GM21526 (cell line): ENCODE measurements at regions not wholly inside any gene's neighbourhood (a gene's known extent, or its start where the extent isn't known, plus 50 kb on each side); places are given as distances from the start of the nearest gene placed in this dataset.
"Not testable (repeated sequence)": the region's sequence is repeated elsewhere in the genome, so short reads cannot be mapped to it uniquely, and the experiment has no call there.

Experiments used
- ATAC-seq: cut with Tn5 transposase; IDR thresholded peaks from one replicate; pipeline ENCODE4 v1.9.1; 2021; ENCODE audit warnings: moderate library complexity; ENCODE audit not compliant: unreplicated experiment, low FRiP score

DNA sequence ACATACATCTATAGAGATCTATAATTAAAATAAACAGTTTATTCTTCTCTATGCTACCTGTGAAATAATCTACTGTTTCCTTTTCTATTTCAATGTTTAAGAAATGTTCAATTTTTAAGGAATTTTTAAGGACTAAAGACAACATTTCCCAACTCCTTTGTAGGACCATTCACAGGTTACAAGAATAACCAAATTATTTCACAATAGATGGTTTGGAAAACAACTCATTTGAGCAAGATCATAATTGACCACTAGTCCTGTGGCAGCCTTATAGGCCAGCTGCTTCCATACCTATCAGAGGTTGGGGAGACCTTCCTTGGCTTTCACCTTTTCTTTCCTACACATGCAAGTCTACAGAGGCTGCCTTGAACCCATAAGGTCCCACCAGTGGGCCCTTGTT is 193.7 kb downstream of the TTC39B start:
- ATAC-seq, result no peak

DNA sequence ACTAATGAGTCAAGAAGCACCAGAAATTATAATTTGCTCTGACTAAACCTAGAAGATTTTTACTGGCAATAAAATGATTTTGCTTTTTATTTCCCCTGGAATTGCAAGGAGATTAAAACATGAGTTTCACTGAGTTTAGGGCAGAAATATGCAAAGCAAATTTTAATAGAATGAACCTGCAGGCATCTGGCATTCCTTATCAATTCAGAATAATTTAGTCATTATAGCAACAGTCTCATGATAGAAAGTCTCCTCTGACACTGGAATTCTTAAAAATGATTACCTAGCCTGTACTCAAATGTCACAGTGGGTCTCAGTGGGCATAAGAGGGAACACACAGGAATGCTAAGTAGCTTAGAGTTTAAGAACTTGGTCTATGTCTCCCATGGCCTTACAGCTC is 195.9 kb downstream of the TTC39B start:
- ATAC-seq, result no peak

DNA sequence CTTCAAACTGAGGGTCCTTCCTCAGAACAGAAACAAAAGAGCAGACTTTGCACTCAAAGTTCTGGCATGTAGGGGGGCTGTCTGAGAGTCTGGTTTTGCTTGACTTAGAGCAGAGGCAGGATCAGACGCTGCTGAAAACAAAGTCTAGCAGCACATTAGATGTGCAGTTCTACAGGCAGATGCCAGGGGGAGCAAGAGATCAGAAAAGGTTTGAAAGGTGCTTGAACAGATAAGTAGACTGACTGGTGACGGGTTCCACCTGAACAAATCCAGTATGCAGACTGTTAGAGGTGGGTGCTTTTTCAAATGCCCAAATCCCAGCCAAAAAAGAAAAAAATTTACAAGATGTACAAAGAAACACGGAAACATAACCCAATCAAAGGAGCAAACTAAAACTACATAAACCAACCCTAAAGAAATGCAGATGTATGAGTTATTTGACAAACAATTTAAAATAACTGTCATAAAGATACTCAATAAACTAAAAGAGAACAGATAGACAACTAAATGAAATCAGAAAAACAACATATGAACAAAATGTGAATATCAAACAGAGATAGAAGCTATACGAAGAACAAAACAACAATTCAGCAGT is 194.7 kb upstream of the FREM1 start:
- ATAC-seq, result peak; percentile 96

DNA sequence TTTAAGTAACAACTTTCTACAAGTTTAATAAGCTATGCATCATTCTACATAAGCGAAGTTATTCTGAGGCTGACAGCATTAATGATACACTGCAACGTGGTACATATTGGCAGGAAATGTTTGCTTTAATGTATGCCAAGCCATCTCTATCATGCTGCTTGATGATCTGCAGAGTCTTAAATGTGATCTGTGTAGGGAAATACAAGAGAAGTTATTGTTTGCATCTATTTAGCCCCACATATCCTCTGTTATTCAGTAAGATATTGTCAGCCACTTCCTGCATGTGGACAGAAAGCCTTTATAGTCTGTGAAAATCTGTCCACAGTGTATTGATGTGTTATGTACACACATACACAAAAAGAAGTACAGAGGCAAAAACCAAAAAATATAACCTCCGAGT is 193.1 kb upstream of the FREM1 start:
- ATAC-seq, result no peak

DNA sequence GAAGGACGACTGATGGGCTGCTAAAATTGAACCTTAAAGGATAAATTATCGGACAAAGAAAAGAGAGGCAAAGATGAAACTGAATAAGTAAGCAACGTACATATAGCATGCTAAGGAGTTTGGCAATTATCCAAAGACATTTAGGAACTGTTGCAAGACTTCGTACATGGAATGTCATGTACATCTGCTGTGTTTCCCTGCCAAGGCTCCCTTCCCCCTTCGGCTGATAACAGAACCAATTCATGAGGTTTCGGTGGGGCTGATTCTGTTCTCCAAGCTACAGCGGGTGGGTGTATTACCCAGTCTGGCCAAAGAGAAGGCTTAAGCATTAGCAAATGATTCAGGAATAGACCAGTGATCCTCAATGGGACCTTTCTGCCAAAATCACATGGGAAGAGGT is 190.9 kb upstream of the FREM1 start:
- no peak for ATAC-seq

DNA sequence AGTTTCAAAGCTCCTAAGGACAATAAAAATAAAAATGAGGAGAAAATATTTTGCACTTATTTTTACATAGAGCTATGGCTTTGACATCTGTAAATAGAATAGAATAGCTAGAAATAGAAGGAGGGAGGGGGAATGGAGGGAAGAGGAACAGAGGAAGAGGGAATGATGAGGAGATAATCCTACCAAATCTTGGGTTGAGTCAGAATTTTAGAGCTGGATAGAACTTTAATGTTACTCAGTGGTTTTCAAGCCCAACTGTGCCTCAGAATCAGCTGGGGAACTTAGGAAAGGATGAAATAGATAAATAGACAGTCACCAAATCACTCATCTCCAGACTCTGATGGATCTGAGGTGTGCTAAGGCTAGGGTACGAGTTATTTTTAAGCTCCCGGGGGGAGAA is 190.3 kb upstream of the FREM1 start:
- ATAC-seq, result no peak

DNA sequence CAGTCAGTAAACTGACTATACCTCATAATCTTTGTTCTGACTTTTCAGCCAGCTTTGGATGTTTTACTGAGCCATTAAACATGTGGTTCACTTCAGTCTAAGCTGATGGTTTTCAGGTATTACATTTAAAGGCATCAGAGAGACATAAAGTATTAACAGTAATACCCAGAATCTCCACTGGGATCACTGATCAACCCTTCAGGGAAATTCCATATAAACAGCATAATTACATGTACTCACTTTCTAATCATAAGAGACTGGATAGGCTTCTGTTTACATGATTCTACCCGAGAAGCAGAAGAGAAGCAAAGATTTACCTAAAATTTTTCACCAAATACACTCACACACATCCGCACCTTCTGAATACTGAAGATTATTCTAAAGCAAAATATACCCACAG is 186.7 kb upstream of the FREM1 start:
- no peak for ATAC-seq

DNA sequence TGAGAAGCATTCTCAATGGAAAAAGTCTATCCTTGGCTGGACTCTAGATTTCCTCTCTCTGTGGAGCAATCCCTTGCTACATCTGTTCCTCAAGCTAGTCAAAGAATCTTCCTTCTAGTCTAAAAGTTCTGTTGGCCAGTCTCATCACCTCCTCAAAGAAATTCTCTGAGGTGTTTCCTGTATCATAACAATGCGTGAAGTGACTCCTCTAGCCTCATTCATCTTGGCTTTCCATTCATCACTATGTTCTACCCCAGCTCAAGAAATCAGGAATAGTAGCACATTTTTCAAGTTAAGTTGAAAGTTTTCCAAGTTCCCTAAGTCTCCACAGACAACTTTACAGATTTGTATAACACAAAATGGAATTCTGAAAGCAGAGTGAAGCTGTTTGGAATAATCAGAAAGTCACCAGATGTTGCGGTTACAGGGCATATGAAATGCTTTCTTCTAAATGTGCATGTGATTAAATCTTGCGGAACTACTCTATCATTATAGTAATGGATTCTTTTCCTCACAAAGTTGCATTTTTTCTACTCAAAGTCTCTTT is 176.6 kb upstream of the FREM1 start:
- ATAC-seq, result no peak

DNA sequence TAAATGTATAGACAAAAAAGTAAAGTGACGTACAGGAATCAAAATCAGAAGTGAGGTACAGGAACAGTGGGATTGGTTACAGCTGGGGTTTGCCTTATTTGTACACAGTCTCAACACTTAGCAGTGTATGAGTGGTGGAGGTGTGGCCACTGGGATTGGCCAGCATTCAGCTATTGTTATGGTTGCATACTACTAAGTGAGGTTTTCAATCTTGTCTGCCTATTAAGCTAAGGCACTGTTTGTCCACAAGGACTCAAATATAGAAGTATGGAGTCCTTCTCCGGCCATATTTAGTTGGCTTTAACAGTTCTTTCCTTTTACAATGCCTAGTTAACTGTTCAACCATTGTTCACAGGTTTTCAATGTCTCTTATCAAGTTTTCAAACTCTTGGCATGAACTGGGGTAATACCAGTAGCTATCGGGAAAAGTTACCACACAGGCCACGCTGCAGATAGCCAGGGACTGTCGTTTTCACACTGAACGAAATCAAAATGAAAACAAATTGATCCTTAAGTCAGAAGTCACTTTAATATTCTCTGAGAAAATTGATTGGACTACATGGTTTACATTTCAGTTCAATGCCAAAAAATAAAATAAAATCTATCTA is 176.0 kb upstream of the FREM1 start:
- no peak for ATAC-seq

GRCh38 chr9:15081021-15081753 is 171.0 kb upstream of the FREM1 start:
- ATAC-seq, result no peak

DNA sequence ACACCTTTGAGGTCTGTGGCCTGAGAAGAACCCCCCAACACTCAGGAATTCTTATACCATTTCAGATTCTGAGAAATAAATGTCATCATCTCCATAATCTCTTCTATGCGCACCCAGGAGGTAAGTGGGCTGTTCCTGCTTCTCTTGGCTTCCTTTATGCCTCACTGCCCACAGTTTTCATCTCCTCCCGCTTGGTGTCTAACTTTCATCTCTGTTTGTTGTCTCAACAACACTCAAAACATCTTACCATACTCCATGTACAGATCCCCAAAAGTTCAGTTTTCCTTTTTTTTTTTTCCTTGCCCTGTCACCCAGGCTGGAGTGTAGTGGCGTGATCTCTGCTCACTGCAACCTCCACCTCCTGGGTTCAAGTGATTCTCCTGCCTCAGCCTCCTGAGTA is 170.2 kb upstream of the FREM1 start:
- no peak for ATAC-seq

GRCh38 chr9:15079989-15080388 is 169.8 kb upstream of the FREM1 start:
- no peak for ATAC-seq

- no peak for ATAC-seq
Observed at GRCh38 chr9:15077946-15078729, 167.9 kb upstream of the FREM1 start.

- ATAC-seq, result no peak
Observed at GRCh38 chr9:15073620-15074019, 163.4 kb upstream of the FREM1 start.

GRCh38 chr9:15070716-15071115 is 160.5 kb upstream of the FREM1 start:
- no peak for ATAC-seq

GRCh38 chr9:15069106-15069505 is 158.9 kb upstream of the FREM1 start:
- no peak for ATAC-seq

DNA sequence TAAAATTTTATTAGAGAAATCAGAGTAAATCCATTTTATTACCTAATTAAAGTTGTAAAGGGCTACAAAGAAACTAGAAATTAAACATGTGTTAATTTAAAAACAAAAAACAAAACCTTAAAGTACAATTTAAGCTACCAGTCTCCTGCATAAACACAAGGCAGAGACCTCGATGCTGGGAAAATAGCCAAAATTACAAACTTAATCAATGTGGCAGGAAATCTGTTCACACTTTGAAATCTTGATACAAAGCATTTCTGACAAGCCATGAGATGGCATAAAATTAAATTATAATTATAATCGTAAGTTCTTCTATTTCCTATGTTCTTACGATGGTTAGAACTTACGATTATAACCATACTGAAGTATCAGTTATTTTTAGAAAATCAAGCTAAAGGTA is 158.0 kb upstream of the FREM1 start:
- no peak for ATAC-seq

- ATAC-seq, result no peak
Observed at GRCh38 chr9:15059003-15059402, 148.8 kb upstream of the FREM1 start.

GRCh38 chr9:15058236-15058635 is 148.0 kb upstream of the FREM1 start:
- ATAC-seq, result no peak

- not testable (repeated sequence) for ATAC-seq
Observed at GRCh38 chr9:15055284-15055683, 145.1 kb upstream of the FREM1 start.

- ATAC-seq, result no peak
Observed at GRCh38 chr9:15048772-15049171, 138.5 kb upstream of the FREM1 start.
